Panc1 (cell line): ENCODE measurements at regions not wholly inside any gene's neighbourhood (a gene's known extent, or its start where the extent isn't known, plus 50 kb on each side); places are given as distances from the start of the nearest gene placed in this dataset.

Source experiments
- CTCF ChIP-seq: fragments of 450-650 bp; IDR thresholded peaks from 2 replicates; pipeline ENCODE4 v1.5.1; 2017; ENCODE audit warnings: mild to moderate bottlenecking
- POLR2AphosphoS5 ChIP-seq: IDR thresholded peaks from 2 replicates; pipeline ENCODE4 v1.6.1; 2012; ENCODE audit warnings: mild to moderate bottlenecking, low read depth, low read length, moderate library complexity
- REST ChIP-seq, 2 experiments: IDR thresholded peaks; 2 replicates each; pipeline ENCODE4 v1.6.1; 2011 to 2012; ENCODE audit warnings: low read depth in 2 of 2, control low read depth in 1 of 2, low read length in 1 of 2, mild to moderate bottlenecking in 1 of 2, moderate library complexity in 1 of 2; ENCODE audit not compliant: insufficient read depth in 1 of 2
- SIN3A ChIP-seq: IDR thresholded peaks from 2 replicates; pipeline ENCODE4 v1.6.1; 2012; ENCODE audit warnings: low read depth, mild to moderate bottlenecking, low read length, moderate library complexity, borderline replicate concordance; ENCODE audit not compliant: insufficient read depth

- no peak for TF ChIP-seq REST (IDR thresholded peaks at IDR 0.05; ENCODE audit: insufficient read depth in 1 of 2, low read depth in 2 of 2, low read length in 1 of 2)
- no peak for TF ChIP-seq CTCF
- TF ChIP-seq POLR2AphosphoS5, result no peak
- no peak for TF ChIP-seq SIN3A
Measured at GRCh38 chr5:6220346-6221088, 157.8 kb downstream of the MED10 start.
